Suprapubic skin (tissue), 4 donors: ENCODE measurements at regions not wholly inside any gene's neighbourhood (a gene's known extent, or its start where the extent isn't known, plus 50 kb on each side); places are given as distances from the start of the nearest gene placed in this dataset.

Experiments
- DNase-seq, 2 donors: peaks; one replicate each; pipeline ENCODE4 v3.0.0-alpha.2; 2019; ENCODE audit warnings: low spot score in 2 of 2
- H3K27ac ChIP-seq: fragments of 200-600 bp; sonication (generic); one replicate; pipeline ENCODE4 v1.5.1; 2019
- H3K27me3 ChIP-seq: fragments of 200-600 bp; sonication (generic); one replicate; pipeline ENCODE4 v1.5.1; 2019
- H3K36me3 ChIP-seq: fragments of 200-600 bp; sonication (generic); one replicate; pipeline ENCODE4 v1.5.1; 2019
- H3K4me1 ChIP-seq: fragments of 200-600 bp; sonication (generic); one replicate; pipeline ENCODE4 v1.5.1; 2019
- H3K4me3 ChIP-seq: fragments of 200-600 bp; sonication (generic); one replicate; pipeline ENCODE4 v1.5.1; 2019; ENCODE audit warnings: mild to moderate bottlenecking
- H3K9me3 ChIP-seq: fragments of 200-600 bp; sonication (generic); one replicate; pipeline ENCODE4 v1.5.1; 2019
- CTCF ChIP-seq, 2 donors: fragments of 200-600 bp in 1 of 2; fragments of 450-650 bp in 1 of 2; sonication (generic) in 1 of 2; IDR thresholded peaks; one replicate each; pipeline ENCODE4 v1.5.1; 2016 to 2019; ENCODE audit warnings: antibody characterized with exemption in 2 of 2, mild to moderate bottlenecking in 1 of 2, moderate library complexity in 1 of 2
- EP300 ChIP-seq: sonication (generic); formaldehyde crosslinking; IDR thresholded peaks from one replicate; pipeline ENCODE4 v1.6.1; 2017; ENCODE audit warnings: antibody characterized with exemption
- POLR2A ChIP-seq, 2 donors: fragments of 450-650 bp; IDR thresholded peaks; one replicate each; pipeline ENCODE4 v1.6.1; 2017; ENCODE audit warnings: antibody characterized with exemption in 2 of 2, mild to moderate bottlenecking in 2 of 2, moderate library complexity in 2 of 2
- POLR2AphosphoS5 ChIP-seq, 3 donors: sonication (generic); formaldehyde crosslinking; IDR thresholded peaks; one replicate each; pipeline ENCODE4 v1.6.1; 2017; ENCODE audit warnings: antibody characterized with exemption in 3 of 3
- WGBS: methylation state at CpG from one replicate; pipeline ENCODE4 v1.1.5; 2018; 5-methylcytosine and 5-hydroxymethylcytosine counted together

GRCh38 chr3:36282766-36283165, 97.5 kb upstream of the STAC start:
- Histone ChIP-seq H3K9me3 (no peaks in the 10 kb centered on the region), H3K4me3 (no peak overlapping the region), H3K4me1 (no peaks in the 10 kb centered on the region), H3K36me3 (no peaks in the 10 kb centered on the region), H3K27me3 (no peaks in the 10 kb centered on the region), H3K27ac (no peak overlapping the region)
- 25% methylated on average over 3 of the region's 3 CpGs for WGBS
- no peak for TF ChIP-seq CTCF (IDR thresholded peaks at IDR 0.05)
- TF ChIP-seq POLR2A (IDR thresholded peaks at IDR 0.05): no peak
- TF ChIP-seq POLR2AphosphoS5 (IDR thresholded peaks at IDR 0.05): no peak
- TF ChIP-seq EP300: no peak
- DNase-seq: no peak

- Histone ChIP-seq H3K27me3 (no peaks in the 10 kb centered on the region), H3K27ac (no peak overlapping the region), H3K9me3 (no peaks in the 10 kb centered on the region), H3K4me1 (peaks cover 10% of the 10 kb centered on the region), H3K36me3 (no peaks in the 10 kb centered on the region), H3K4me3 (no peak overlapping the region)
- no peak for TF ChIP-seq POLR2AphosphoS5 (IDR thresholded peaks at IDR 0.05)
- TF ChIP-seq POLR2A (IDR thresholded peaks at IDR 0.05): no peak
- no peak for TF ChIP-seq CTCF (IDR thresholded peaks at IDR 0.05)
- TF ChIP-seq EP300: no peak
- DNase-seq: no peak
These were observed 85.0 kb upstream of the STAC start for GRCh38 chr3:36295296-36295695.

- H3K27ac ChIP-seq: no peak overlapping the region
- peaks cover 10% of the 10 kb centered on the region for H3K4me1 ChIP-seq
- H3K9me3 ChIP-seq: no peaks in the 10 kb centered on the region
- no peaks in the 10 kb centered on the region for H3K36me3 ChIP-seq
- H3K4me3 ChIP-seq: no peak overlapping the region
- no peaks in the 10 kb centered on the region for H3K27me3 ChIP-seq
- DNase-seq: no peak
- WGBS: 60% methylated on average over 3 of the region's 3 CpGs
- no peak for TF ChIP-seq POLR2A (IDR thresholded peaks at IDR 0.05)
- TF ChIP-seq CTCF (IDR thresholded peaks at IDR 0.05): no peak
- TF ChIP-seq POLR2AphosphoS5 (IDR thresholded peaks at IDR 0.05): no peak
- no peak for TF ChIP-seq EP300
These were observed 83.1 kb upstream of the STAC start for GRCh38 chr3:36297195-36297594.

- no peak for TF ChIP-seq POLR2AphosphoS5 (IDR thresholded peaks at IDR 0.05)
- no peak for TF ChIP-seq POLR2A (IDR thresholded peaks at IDR 0.05)
- no peak for TF ChIP-seq EP300
- no peak for TF ChIP-seq CTCF (IDR thresholded peaks at IDR 0.05)
- Histone ChIP-seq H3K9me3 (no peaks in the 10 kb centered on the region), H3K4me3 (no peak overlapping the region), H3K27ac (no peak overlapping the region), H3K36me3 (no peaks in the 10 kb centered on the region), H3K27me3 (no peaks in the 10 kb centered on the region), H3K4me1 (peaks cover 10% of the 10 kb centered on the region)
- WGBS: 91% methylated on average over 1 of the region's 1 CpG
- DNase-seq: no peak
These were observed 82.1 kb upstream of the STAC start for GRCh38 chr3:36298188-36298587.

GRCh38 chr3:36302158-36302509, 78.2 kb upstream of the STAC start:
- H3K36me3 ChIP-seq: no peaks in the 10 kb centered on the region
- H3K27me3 ChIP-seq: no peaks in the 10 kb centered on the region
- H3K9me3 ChIP-seq: no peaks in the 10 kb centered on the region
- H3K4me3 ChIP-seq: no peak overlapping the region
- H3K27ac ChIP-seq: no peak overlapping the region
- no peak for DNase-seq
- 55% methylated on average over 1 of the region's 1 CpG for WGBS
- peaks cover under 1% of the 10 kb centered on the region for H3K4me1 ChIP-seq
- TF ChIP-seq POLR2A (IDR thresholded peaks at IDR 0.05): no peak
- TF ChIP-seq POLR2AphosphoS5 (IDR thresholded peaks at IDR 0.05): no peak
- no peak for TF ChIP-seq CTCF (IDR thresholded peaks at IDR 0.05)
- TF ChIP-seq EP300: no peak
